WI38 (cell line): ENCODE measurements at regions not wholly inside any gene's neighbourhood (a gene's known extent, or its start where the extent isn't known, plus 50 kb on each side); places are given as distances from the start of the nearest gene placed in this dataset.

Experiments
- H3K4me3 ChIP-seq: 2 replicates; pipeline ENCODE4 v1.5.1; 2011; ENCODE audit warnings: low read depth, mild to moderate bottlenecking, control low read depth, low read length
- CTCF ChIP-seq: IDR thresholded peaks from 2 replicates; pipeline ENCODE4 v1.5.1; 2012; ENCODE audit warnings: low read depth, mild to moderate bottlenecking, control low read depth, low read length

- no peak for TF ChIP-seq CTCF
These were observed 192.4 kb upstream of the NEIL3 start for GRCh38 chr4:177117256-177117655.

GRCh38 chr4:177118596-177118995, 191.1 kb upstream of the NEIL3 start:
- TF ChIP-seq CTCF, result no peak
- H3K4me3 ChIP-seq, result no peak overlapping the region

More at GRCh38 chr4:177117256-177117655, 192.4 kb upstream of the NEIL3 start:
- no peak overlapping the region for H3K4me3 ChIP-seq

GRCh38 chr4:177119021-177119471, 190.6 kb upstream of the NEIL3 start:
- no peak overlapping the region for H3K4me3 ChIP-seq
- no peak for TF ChIP-seq CTCF

- no peak overlapping the region for H3K4me3 ChIP-seq
- TF ChIP-seq CTCF, result no peak
These were observed 190.0 kb upstream of the NEIL3 start for GRCh38 chr4:177119691-177120090.

- TF ChIP-seq CTCF, result no peak
- no peak overlapping the region for H3K4me3 ChIP-seq
These were observed 185.9 kb upstream of the NEIL3 start for GRCh38 chr4:177123811-177124210.

GRCh38 chr4:177124349-177125064, 185.2 kb upstream of the NEIL3 start:
- H3K4me3 ChIP-seq, result no peak overlapping the region
- no peak for TF ChIP-seq CTCF

GRCh38 chr4:177125656-177126055, 184.0 kb upstream of the NEIL3 start:
- no peak overlapping the region for H3K4me3 ChIP-seq
- no peak for TF ChIP-seq CTCF
